ENCODE measurements at regions not wholly inside any gene's neighbourhood (a gene's known extent, or its start where the extent isn't known, plus 50 kb on each side); places are given as distances from the start of the nearest gene placed in this dataset.

DNA sequence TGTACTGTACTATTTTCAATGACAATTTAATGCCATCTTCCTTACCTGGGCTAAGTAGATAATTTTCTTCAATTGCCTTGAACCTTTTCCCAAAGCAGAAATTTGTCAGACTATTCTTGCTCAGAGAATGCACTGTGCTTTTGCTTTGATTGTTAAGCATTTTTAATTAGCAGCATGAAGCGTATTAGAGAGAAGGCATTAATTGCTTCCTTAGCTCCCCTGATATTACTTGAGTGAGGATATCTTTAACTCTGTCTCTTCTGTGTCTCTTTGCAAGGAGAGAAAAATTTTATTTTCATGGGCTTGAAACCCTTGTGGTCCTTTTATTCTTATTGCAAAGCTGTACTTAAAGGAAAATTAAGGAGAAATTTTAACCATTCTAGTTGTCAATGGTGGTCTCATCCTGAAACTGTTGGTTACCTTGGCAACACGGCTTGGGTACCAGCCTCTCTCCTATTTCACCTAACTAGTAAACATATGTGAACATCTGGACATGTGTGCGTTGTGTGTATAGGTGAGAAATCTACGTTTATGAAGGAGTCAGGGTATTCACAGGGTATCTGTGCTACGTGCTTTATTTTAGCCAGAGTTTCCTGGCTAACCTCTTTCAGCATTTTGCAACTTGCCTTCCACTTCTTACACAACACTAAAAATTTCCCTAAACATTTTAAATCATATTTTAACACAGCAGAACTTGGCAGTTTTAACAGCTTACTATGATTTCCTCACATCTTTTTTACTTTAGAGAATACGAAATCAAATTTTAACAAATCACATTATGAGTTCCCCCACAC, 225.5 kb downstream of the KLF5 start:
- in situ Hi-C loops (cut with HindIII; ENCODE audit: low sequenced_read_pairs) = no loop called here

DNA sequence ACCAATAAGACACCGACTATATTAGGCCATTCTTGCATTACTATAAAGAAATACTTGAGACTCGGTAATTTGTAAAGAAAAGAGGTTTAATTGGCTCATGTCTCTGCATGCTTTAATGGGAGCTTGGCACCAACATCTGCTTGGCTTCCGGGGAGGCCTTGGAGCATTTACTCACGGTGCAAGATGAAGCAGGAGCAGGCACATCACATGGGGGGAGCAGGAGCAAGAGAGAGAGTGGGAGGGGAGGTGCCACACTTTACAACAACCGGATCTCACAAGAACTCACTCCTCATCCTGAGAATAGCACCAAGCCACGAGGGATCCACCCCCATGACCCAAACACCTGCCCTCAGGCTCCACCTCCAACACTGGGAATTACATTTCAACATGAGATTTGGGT, 224.8 kb downstream of the KLF5 start:
- in situ Hi-C loops (cut with HindIII; ENCODE audit: low sequenced_read_pairs) = no loop called here

DNA sequence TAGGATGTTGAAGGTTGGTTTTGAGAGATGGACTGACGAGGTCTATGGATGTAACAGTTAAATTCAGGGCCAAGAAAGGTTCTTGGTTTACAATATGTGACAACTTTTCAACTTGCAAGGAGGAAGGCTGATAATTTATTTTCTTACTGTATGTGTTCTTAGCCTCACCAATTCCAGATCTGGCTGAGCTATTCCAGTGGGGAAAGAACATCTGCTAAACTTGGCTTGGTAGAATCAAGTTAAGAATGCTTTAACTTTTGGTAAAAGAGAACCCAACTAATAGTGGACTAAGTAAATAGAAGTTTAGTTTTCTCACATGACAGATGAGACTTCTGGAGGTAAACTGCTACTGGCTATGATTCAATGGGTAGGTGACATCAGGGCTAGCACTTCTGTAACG, 222.9 kb downstream of the KLF5 start:
- in situ Hi-C loops (cut with HindIII; ENCODE audit: low sequenced_read_pairs) = no loop called here

DNA sequence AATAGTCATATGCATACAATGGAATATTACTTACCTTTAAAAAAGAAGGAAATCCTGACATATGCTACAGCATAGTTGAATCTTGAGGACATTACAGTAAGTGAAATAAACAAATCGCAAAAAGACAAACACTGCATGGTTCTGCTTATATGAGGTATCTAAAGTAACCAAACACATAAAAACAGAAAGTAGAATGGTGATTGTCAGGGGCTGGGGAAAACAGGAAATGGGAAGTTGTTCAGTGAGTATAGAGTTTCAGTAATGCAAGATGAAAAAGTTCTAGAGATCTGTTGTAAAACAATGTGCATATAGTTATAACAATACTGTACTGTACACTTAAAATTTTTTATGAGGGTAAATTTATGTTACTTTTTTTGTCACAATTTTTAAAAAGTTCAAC, 219.4 kb downstream of the KLF5 start:
- in situ Hi-C loops (cut with HindIII; ENCODE audit: low sequenced_read_pairs) = no loop called here

DNA sequence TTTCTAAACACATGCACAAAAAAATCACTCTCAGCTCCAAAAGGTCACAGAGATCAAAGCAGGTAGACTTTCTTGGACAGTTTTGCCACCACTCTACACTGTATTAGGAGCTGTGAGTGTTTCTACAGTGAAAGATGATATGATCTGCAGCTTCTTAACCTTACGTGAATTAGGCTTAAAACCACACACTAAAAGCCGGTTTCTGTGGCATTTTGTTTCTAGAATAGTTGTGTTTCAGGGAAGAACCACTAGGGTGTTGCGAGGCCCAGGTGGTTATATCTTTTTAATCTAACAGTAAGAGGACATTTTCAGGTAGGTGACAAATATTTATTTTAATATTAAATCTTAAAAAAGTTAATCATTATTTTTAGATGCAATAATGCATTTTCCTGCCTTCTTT, 216.4 kb downstream of the KLF5 start:
- in situ Hi-C loops (cut with HindIII; ENCODE audit: low sequenced_read_pairs) = no loop called here

DNA sequence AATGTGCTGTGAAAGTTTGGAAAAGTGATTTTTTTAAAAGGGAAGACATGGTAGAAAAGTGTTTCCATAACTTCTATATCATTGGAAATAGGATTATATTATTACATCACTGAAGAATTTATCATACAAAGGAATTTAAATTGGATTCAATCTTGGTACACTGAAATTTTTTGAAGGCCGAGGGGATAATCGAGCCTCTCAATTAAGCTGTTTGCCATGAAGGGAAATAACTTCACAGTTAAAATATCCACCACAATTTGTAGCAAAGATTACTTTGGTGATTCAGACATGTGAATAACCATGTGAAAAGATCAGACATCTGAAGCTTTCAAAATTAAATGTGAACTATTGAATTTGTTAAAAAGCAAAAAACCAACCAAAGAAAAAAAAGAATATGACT, 215.3 kb downstream of the KLF5 start:
- in situ Hi-C loops (cut with HindIII; ENCODE audit: low sequenced_read_pairs) = no loop called here

DNA sequence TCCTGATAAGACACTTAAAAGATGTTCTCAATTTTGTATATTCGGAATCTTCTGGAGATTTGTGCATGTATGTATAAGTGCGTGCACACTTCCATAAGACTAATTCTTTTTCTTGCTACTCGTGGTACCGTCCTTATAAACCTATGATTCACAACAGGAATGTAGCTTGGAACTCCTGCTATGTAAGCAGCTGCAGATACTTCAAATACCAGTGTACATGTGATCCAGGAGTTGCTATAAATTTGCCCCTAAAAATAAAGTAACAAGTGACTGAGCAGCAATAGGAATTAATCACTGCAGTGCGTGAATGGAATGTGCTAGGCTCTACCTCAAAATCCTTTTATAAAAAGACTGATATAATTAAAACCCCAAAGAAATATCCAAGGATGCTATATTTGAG, 214.9 kb downstream of the KLF5 start:
- in situ Hi-C loops (cut with HindIII; ENCODE audit: low sequenced_read_pairs) = no loop called here

DNA sequence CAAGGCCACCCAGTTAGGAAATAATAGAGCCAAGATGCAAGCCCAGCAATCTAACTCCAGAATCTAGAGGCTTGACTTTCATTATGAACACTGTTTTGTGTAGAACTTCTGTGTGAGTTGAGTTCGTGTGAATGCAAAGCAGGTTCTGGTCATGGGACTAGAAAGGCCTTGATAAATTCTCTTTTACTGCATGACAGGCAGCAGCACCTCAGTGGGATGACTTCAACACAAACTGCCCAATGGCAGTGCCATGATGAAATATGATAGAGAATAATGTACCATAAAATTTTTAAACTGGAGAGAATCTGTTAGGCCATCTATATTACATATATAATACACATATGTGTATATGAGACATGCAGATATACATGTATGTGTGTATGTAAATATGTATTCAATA, 214.5 kb downstream of the KLF5 start:
- in situ Hi-C loops (cut with HindIII; ENCODE audit: low sequenced_read_pairs) = no loop called here

DNA sequence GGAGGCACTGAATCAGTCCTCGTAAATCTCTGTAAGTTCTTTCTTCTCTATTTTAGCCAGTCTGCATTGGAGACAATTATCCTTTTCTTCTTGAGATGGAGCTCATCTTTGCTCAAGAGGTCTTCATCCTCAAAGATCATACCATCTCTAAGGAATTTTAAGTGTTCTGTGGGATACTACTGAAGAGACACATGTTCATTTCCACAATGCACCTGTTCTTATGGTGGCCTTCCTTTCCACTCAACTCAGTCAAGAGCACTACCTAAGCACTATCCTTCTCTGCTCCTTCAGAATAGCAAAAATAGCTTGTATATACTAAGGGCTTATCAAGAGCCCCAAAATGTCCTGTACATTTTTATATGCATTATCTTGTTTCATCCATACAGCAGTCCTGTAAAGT, 214.0 kb downstream of the KLF5 start:
- in situ Hi-C loops (cut with HindIII; ENCODE audit: low sequenced_read_pairs) = no loop called here

DNA sequence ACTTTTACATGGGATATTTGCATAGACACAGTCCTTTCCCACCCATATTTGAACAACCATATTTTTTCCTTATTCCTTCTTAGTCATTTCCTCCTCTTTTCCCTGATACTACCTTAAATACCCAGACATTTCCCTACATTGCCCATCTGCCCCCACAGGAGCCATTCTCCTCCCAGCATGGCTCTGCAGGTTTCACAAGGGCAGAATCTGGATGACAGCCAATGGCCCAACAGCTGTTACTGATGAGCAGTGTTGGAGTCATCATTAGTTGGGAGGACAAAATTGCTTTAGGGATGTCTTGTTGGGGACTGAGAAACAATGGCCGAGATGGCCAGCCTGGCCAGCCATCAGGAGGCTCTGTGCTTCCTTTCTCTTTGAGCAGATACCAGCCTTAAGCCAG, 209.5 kb downstream of the KLF5 start:
- in situ Hi-C loops (cut with HindIII; ENCODE audit: low sequenced_read_pairs) = no loop called here

DNA sequence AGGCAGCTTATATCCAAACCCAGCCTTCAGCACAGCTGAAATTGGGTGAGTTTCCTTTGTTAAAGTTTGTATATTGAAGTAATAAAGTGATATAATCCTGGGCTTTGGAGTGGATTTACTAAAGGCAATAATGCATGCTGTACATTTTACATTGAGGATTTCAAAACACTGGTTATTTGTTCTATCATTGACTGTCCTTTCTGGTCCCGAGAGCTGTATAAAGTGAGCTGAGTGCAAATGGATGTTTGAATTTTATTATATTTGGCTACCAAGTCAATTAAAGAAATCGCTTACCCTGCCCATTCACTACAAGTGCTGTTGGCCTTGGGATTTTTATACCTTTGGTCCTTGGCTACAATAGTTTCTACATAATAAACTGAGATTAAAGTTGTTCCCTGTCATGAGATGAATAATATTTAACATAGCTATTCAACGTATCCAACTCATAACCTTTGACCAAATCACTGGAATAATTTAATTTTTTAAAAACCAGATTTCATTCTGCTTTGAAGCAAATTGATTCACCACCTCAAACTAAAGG, 207.9 kb downstream of the KLF5 start:
- in situ Hi-C loops (cut with HindIII; ENCODE audit: low sequenced_read_pairs) = no loop called here

DNA sequence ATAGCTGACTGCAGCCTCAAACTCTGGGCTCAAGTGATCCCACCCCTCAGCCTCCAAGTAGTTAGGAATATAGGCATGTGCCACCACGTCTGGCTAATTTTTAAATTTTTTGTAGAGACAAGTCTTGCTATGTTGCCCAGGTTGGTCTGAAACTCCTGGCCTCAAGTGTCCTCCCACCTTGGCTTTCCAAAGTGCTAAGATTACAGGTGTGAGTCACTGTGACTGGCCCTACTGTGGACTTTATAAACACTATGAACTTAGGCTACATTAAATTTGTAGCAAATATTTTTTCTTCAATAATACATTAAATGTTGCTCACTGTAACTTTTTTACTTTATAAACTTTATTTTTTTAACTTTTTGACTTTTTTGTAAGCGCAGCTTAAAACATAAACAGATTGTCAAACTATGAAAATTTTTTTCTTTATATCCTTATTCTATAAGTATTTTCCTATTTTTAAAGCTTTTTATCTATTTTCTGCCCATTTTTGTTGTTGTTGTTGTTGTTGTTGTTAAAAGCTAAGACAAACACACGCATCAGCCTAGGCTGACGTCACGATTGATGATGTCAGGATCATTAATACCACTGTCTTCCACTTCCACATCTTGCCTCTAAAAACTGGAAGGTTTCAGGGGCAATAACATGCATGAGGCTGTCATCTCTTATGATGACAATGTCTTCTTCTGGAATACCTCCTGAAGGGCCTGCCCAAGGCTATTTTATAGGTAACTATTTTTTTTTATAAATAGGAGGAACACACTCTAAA, 204.2 kb downstream of the KLF5 start:
- in situ Hi-C loops (cut with HindIII; ENCODE audit: low sequenced_read_pairs) = no loop called here

DNA sequence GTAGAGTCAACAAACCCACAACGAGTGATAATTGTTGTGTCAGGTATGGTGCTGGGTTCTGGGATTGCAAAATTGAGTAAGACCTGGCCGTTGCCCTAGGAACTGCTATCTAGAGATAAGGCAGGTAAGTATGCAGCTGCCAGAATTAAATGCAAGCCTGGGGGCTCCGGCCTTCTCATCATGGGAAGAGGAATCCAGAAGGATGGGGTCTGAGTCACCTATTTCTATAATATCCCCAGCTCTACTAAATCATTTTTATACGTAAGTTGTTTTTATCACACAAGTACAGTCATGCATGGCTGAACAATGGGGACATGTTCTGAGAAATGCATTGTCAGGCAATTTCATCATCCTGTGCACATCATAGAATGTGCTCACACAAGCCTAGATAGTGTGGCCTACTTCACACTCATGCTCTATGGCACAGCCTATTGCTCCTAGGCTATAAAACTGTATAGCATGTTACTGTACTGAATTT, 203.0 kb downstream of the KLF5 start:
- in situ Hi-C loops (cut with HindIII; ENCODE audit: low sequenced_read_pairs) = no loop called here

DNA sequence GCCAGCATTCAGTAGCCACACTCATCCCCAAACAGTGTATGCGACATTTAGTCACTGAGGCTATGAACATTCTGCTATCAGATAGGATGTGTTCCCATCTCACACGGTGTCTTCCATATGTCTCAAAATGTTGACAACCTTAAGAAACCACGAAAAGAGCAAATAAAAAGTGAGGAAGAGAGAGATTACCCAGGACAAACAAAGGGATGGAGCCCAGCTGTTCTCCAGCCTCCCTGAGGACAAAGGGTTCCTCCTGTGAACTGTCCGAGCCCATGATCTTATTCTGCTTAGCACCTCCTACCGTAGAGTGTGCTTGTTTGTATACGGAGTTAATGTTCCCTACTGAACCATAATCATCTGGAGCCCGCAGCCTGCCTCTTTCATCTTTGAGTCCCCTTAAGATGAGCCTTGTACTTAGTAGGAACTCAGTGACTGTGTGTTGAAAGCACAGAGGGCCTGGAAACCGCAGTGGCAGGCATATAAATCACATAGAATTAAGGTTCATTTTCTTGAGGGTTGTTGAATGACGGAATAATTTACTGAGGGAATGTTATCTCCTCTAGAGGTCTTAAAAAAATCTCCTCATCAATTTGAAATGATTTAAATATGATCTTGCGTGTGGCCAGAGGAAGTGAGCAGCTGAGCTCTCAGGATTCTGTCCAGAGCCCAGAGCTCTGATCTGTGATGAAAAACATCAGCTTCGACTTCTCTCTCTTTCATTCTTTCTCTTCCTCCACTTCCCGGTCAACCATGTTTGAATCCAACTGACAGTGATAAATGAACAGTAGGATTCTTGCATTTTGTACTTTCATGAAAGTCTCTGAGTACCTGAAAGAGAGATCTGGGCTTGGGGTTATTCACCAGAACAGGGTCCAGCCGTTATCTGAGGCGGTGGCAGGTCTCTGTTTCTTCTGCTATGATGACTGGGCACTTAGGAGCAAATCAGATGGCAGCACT, 200.5 kb downstream of the KLF5 start:
- in situ Hi-C loops (cut with HindIII; ENCODE audit: low sequenced_read_pairs) = no loop called here

DNA sequence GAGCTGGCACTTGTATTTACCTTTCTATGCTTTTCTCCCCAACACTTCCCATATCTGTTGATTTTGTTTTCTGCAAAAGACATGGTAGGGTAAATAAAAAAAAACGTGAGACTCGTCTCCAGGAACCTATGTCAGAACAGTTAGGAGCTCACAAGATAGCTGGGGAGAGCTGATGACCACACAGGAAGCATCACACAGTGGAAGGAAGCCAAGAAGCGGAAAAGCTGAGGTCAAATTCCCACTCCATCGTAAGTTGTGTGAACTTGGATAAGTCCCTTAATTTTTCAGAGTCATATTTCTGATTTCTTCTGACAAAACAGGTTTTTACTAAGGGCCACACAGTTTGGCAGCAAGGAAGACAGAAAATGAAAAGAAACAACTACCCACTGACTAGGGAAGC, 199.6 kb downstream of the KLF5 start:
- in situ Hi-C loops (cut with HindIII; ENCODE audit: low sequenced_read_pairs) = no loop called here

DNA sequence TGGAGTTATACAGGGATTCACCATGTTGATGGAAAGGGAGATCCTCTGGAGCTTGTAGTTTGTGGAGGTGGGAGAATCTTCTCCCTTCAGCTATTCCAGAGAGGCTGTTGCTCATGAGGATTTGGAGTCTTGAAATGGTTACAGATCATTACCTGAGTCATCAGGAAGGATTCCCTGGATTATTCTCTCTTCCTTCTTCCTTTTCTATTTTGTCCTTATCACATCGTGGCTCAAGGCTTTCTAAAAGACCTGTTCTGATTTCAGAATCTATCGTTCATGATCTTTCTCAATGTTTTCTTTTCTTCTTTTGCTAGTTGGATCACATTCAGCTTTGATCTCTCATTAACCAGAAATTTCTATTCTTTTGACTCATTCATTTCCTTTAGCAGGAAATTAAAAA, 196.0 kb downstream of the KLF5 start:
- in situ Hi-C loops (cut with HindIII; ENCODE audit: low sequenced_read_pairs) = no loop called here

DNA sequence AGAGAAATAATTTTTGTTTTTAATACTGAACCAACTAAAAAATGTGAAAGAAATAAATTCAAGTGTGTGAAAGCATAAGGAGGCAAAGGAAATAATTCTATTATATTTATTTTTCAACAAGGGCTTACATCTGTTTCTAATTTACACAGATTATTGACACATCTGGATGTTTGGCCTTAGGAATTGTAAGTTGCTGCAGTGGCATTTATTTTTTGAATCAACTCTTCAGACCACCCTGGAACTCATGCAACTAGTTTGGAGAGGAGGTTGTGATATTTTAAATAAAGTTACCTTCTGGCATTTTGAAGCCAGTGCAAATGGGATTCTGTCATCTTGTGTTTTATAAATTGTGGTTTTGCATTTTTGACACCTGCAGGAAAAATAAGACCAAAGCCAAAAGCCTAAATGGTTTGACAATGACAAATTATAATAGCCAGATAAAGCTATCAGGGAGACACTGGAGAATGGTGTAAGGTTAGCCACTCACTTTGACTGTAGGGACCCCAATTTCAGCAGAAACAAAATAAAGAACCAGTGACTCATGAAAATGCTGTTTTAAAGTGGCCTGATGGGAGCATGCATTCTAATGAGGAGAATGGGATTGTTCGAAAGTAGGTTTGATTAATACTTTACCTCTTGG, 192.9 kb downstream of the KLF5 start:
- in situ Hi-C loops (cut with HindIII; ENCODE audit: low sequenced_read_pairs) = no loop called here

DNA sequence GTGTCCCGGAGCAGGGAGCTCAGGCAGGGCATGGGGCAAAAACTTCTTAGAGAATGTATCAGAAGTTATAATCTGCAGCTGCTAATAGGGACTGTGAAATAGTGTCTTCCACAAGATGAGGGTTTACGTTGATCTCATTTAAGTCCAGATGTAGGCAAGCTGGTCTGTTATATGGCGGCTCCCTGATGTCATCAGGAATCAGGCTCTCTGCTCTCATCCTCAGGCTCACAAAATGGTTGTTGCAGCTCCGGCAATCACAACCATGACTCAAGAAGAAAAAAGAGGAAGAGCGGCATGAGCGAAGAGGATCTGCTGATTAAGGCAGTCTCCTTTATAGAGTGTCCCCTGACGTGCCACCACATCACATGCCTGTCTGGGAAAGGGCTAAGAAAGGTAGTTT, 191.3 kb downstream of the KLF5 start:
- in situ Hi-C loops (cut with HindIII; ENCODE audit: low sequenced_read_pairs) = no loop called here

DNA sequence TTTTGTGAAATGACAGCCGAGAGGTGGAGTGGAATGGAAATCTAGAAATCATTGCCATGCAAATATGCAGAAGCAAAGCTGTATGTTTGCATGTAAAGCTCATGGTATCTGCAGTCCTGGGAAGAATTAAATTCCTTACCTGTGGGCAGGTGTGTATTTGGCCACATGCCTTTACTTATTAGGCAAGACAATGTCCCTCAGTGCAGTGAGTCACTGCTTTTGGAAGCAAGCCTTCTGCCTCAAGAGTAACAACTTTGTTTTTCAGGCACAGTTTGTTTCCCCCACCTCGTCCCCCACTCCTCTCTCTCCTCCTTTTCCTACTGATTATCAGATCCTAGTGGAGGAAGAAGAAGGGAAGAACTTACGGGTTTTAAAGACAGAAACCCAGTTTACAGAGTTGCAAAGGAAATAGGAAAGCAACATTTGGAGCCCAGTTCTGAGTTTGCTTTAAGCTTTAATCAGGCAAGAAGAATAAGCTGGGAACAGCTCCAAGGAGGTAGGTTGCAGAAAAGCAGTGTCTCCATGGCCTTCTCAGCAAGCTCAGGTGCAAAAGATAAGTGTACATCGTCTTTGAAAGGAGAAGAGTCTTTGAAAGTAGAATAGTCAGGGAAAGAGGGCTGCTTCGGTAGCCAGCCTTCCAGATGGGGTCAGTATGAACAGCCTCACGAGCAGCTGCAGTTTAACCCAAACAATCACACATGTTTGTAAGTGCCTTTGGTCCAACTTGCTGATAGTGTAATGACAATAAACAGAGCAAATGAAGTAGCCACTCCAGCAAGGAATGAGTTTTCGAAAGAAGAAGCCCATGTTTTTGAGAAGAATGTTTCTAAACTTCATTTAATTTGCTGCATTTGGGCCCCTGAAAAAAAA, 190.1 kb downstream of the KLF5 start:
- in situ Hi-C loops (cut with HindIII; ENCODE audit: low sequenced_read_pairs) = no loop called here

DNA sequence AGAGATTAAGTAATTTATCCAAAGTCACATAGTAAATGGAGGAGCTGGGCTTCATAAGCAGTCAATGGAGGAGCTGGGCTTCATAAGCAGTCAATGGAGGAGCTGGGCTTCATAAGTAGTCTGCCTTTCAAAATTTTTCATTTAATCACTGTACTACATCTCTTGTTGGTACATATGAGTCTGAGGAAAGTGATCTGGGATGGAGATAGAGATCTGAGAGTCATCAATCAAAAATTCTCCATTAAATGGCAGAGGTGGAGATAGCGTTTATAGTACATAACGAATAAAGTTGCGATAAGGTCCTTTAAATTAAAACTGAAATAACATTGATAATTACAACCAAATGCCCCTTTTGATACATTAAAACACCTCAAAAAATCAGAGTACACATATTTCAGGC, 189.3 kb downstream of the KLF5 start:
- in situ Hi-C loops (cut with HindIII; ENCODE audit: low sequenced_read_pairs) = no loop called here
